ENCODE measurements at regions not wholly inside any gene's neighbourhood (a gene's known extent, or its start where the extent isn't known, plus 50 kb on each side); places are given as distances from the start of the nearest gene placed in this dataset.

- CTCF ChIA-PET, result no interaction called here
- POLR2A ChIA-PET, result no interaction called here
These were observed 194.3 kb downstream of the MTX2 start for GRCh38 chr2:176463546-176463945.

DNA sequence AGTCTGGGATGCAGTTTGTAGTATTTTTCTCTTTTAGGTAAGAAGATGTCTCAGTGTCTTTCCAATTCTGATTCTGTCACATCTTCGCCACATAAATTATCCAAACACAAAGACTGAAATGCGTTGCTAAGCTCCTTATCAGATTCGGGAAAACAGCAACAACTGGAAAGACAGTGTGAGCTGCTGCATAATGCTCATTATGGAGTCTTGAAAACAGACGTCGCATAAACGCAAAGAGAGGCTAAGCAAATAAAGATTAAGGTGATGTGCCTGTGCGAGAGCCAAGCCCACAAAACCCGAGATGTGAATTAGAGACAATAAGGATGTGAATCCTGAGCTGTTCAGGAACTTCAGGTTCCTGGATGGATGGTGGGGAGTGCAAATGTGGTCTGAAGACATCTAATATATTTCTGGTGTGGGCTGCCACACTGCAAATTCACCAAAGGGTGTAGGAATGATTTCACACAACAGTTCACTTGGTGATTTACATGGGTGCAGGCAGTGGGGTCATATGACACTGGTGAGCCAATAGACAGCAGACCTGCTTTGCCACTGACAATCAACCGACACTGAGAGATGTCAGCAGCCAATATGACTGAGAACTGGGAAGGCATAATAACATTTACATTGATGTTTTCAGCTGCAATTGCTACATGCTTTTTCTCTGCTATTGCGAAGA lies 195.8 kb downstream of the MTX2 start:
- ChIA-PET CTCF (no interaction called here), POLR2A (no interaction called here)

DNA sequence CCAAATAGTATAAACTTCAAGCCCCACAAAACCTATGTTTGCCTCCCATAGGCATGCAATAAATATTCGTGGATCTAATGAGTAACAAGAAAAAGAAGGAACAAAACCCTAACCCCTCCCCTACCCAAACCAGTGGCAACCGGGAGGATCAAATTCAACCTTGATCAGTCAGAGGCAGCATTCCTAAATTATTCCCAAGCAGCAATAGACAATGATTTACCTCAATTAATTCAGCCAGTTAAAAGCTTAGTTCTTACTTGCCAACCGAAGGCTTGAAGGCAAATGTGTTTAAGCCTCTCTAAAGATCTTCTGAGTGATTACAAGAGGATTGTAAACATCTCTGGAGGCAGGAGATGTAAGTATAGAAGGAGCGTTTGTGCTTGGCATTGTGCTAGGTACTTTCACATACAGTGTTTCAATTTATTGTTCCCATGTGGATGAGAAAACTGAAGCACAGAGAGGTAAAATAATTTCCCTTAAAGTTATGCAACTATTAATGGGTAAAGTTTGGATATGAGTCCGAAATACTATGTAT lies 197.7 kb downstream of the MTX2 start:
- ChIA-PET POLR2A (no interaction called here), CTCF (interaction anchor here (0.9 kb wide), 1 partner anchor 12 kb away, joined by 3 read pairs; no protein-coding TSS in a partner anchor)

DNA sequence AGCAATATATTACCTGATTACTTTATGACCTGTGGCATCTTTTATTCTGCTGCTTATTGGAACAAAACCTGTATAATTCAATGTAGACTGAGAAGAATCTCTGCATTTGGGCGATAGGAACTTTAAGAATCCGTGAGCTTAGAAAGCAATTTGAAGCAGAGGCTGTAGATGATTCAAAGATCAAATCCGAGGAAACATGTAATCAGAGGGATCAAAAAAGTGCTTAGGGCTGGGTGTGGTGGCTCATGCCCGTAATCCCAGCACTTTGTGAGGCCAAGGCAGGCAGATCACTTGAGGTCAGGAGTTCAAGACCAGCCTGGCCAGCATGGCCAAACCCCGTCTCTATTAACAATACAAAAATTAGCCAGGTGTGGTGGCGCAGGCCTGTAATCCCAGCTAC lies 198.4 kb downstream of the MTX2 start:
- ChIA-PET POLR2A (no interaction called here), CTCF (interaction anchor here (0.9 kb wide), 1 partner anchor 12 kb away, joined by 3 read pairs; no protein-coding TSS in a partner anchor)

GRCh38 chr2:176468457-176469113 lies 199.3 kb downstream of the MTX2 start:
- ChIA-PET POLR2A (no interaction called here), CTCF (no interaction called here)

DNA sequence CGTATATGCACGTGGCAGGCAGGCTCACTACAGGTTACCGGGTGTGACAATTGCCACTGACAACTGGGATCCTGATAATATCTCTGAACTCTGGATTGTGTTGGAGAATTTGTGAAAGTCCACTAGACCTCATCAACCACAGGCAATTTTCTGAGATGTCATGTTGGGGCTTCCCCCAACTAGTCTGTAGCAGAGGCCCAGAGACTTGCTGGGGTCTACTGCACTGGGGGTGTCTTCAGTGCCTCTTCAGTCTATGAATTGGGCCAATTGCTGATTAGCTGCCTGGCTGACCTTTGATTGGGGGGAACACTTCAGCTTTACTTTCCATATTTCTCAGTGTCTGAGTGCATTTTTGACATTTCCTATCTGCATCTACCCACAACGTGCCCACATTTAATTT lies 201.5 kb downstream of the MTX2 start:
- POLR2A ChIA-PET, result no interaction called here
- CTCF ChIA-PET, result no interaction called here

GRCh38 chr2:176471949-176472348 lies 202.7 kb downstream of the MTX2 start:
- ChIA-PET POLR2A (no interaction called here), CTCF (no interaction called here)

DNA sequence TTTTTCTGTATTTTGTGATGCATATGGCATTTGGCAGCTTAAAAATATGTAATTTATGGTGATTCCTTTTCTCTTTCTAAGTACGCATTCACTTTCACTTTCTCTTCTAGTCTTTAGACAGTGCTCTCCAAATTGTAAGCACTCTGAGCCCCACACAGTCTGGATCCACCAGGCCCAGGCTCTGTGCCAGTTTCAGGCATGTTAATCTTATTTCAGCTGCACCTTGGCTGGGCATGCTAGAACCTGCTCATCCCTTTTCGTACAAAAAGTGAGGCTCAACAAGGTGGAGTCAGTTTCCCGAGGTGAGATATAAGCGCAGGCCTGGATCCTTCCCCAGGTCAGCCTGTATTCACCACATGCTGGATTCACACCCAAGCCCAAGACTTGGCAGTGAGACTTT lies 203.9 kb downstream of the MTX2 start:
- POLR2A ChIA-PET, result no interaction called here

DNA sequence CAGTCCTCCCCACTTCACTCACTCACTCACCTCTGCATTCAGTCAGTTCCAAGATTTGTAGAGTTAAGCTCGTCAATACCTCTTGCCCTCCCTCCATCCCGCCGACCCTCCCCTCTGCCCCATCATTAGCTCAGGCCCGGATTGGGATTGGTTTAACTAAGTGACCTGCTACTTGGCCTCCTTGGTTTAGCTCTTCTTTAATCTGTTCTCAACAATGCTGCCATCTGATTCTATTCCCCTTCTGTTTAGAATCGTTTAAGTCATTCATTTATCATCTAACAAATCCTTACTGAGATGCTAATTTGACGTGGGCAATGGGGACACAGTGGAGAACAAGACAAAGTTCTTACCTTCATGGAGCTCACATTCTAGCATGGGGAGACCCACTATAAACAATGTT lies 204.6 kb downstream of the MTX2 start:
- ChIA-PET CTCF (interaction anchor here (0.5 kb wide), 1 partner anchor 170 kb away, joined by 3 read pairs; no protein-coding TSS in a partner anchor), POLR2A (no interaction called here)

More for the DNA sequence above, 203.9 kb downstream of the MTX2 start:
- CTCF ChIA-PET, result no interaction called here

DNA sequence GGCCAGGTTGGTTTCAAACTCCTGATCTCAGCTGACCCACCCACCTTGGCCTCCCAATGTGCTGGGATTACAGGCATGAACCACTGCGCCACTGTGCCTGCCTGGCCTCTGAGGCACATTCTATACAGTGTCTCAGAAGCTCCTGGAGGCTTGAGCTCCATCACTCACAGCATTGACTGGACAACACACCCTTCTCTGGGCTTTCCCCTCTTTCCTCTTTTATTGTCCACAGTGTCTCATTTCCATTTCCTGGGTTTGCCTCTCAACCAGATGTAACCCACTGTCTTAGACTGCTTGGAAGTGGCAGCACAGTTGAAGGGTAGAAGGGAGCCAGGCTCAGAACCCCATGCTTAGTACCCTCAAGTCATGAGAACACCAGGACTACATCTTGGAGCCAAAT lies 208.1 kb downstream of the MTX2 start:
- CTCF ChIA-PET, result no interaction called here
- POLR2A ChIA-PET, result no interaction called here

DNA sequence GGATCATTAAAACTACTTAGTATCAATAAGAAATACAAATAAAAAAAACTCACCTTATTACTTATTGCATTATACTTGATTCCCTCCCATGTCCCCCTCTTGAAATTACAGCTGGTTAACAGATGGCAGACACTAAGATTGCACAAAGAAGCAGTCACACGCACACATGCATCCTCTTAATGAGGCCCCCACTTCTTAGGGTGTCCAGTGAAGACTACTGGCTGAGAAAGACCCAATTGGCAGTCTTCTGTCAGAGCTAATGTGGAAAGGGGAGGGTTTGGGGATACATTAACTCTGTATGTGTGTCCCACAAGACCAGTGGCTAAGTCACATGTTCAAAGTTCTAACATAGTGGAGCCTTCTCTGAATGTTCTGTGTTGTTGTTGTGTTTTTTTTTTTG lies 210.7 kb downstream of the MTX2 start:
- ChIA-PET POLR2A (no interaction called here), CTCF (no interaction called here)

GRCh38 chr2:176482107-176482506 lies 212.9 kb downstream of the MTX2 start:
- POLR2A ChIA-PET, result no interaction called here

DNA sequence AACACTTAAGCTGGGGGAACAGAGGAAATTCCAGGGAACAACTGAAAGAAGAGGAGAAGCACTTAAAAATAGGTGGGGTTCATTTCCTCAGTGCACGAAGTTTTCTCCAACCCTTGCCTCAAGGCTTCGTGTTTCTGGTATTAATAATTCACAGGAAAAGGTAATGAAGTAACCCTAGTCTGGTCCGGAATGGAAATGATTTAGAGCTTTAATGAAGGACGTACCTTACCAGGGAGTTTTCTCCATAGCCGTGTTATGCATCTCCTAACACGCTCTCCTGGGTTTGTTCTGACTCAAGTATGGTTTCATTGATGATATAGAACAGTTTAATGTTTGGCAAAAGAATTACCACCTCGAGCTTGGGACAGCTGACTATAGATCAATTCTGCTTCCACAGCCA lies 214.2 kb downstream of the MTX2 start:
- POLR2A ChIA-PET, result no interaction called here
- CTCF ChIA-PET, result no interaction called here

More at GRCh38 chr2:176482107-176482506, 212.9 kb downstream of the MTX2 start:
- CTCF ChIA-PET, result no interaction called here

DNA sequence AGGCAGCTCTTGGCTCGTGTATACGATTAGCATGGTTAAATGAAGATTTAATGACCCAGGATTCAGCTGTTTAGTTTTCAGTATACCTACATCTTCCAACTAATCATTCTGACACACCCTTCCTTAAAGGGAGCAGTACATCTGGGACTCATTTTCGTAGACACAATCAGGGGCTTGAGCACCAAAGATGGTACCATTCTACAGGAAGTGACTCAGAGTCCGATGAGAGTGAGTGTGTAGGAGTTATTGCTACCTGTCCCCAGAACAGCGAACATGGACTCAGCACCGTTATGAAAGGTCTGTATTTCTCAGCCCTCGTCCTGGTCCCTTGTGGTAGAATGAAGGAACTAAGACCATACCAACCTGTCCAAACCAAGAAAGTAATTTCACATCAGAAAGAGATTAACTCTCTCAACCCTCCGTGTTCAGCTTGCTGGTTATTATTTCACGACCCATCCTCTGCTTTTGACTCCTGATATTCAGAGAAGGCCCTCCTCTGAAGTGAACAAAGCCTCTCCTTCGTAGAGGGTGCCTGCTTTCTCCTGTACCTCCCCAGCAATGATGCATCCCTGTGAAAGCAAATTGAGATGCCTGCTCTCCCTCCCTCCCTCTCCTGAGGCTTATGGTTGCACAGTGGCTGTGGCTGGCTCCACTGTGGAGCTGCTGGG lies 214.8 kb downstream of the MTX2 start:
- POLR2A ChIA-PET, result no interaction called here
- CTCF ChIA-PET, result no interaction called here

GRCh38 chr2:176484838-176485237 lies 215.6 kb downstream of the MTX2 start:
- ChIA-PET POLR2A (no interaction called here), CTCF (no interaction called here)

DNA sequence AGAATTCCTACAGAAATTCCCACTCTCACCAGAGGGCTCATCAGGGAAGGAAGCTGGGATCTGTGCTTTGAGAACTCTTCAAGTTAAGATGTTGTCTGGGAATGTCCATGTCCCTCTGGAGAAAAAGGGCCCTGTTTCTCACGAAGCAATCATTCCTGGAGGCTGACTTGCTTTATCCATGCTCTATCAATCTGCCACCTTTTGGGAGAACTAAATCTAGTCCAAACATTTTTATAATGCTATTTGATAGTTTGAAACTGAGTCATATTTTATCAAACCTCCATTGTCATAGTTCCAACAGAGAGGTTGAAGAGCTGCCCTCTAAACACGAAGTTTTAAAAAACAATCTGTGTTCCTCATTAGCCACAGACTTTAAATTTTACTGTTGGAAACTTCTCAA lies 219.2 kb downstream of the MTX2 start:
- ChIA-PET POLR2A (no interaction called here), CTCF (interaction anchor here (0.7 kb wide), 1 partner anchor 34 kb away, joined by 3 read pairs; no protein-coding TSS in a partner anchor)

GRCh38 chr2:176490061-176490861 lies 221.0 kb downstream of the MTX2 start:
- CTCF ChIA-PET, result no interaction called here
- POLR2A ChIA-PET, result no interaction called here

DNA sequence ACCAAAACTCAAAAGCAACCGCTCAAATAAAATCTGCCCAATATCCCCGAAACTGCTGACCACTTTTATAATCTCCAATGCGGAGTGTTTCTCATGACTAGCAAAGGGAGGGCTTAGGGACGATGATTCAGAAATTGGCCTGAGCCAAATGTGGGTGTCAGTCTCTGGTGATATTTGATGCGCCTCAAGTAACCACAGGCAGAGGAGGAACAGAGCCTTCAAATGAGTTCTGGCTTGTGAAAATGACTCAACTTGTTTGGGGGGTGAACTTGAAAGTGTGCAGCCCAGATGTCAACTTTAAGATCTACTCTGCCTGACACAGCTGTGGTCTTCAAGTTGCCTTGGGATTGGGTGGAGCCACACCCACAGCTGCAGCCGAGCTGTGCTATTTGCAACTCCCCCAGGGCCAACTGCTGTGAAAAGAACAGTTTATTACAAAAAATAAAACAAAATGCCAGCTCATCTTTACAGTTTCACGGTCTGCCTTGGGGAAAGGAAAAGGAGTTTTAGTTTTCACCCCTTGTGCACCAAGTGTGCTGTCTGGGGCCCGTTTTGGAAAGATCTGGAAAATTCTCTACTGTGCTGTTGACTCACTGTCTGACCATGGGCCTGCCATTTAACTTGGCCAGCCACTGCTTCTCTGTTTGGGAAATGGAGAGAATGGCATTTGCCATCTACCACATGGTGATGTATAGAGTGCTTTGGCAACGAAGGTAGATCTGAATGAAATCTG lies 222.1 kb downstream of the MTX2 start:
- POLR2A ChIA-PET, result no interaction called here
- CTCF ChIA-PET, result no interaction called here

DNA sequence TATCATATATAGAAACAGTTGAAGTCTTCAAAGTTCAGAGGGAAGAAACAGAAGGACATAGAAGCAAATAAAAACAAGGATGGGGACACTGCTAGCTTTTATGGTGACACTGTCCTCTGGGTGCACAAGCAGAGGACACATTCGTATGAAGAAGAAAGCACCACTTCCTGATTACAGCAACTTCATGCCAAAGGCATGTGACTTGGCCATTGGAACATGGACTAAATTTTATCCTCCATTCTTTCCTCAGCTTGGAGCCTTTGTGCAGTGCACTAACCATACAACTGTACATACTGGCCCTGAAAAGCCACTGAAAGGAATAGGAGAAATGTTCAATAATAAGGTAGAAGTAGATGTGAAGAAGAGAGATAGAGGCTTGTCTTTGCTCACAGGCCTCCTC lies 223.3 kb downstream of the MTX2 start:
- POLR2A ChIA-PET, result no interaction called here

More for the DNA sequence above, 223.3 kb downstream of the MTX2 start:
- CTCF ChIA-PET, result no interaction called here

Data from activated CD8-positive, alpha-beta memory T cell treated with anti-CD3 and anti-CD28 coated beads for 36 hours (primary cell).